Neural crest cell (in vitro differentiated cells): ENCODE measurements at regions not wholly inside any gene's neighbourhood (a gene's known extent, or its start where the extent isn't known, plus 50 kb on each side); places are given as distances from the start of the nearest gene placed in this dataset.

Experiments
- DNase-seq: peaks from one replicate; pipeline ENCODE4 v3.0.0; 2021; ENCODE audit warnings: low read depth, mixed read lengths, low spot score
- H3K27ac Mint-ChIP-seq: one replicate; pipeline ENCODE4 v1.8.0; 2021; ENCODE audit warnings: mild to moderate bottlenecking, mixed read lengths; ENCODE audit not compliant: unreplicated experiment
- H3K27me3 Mint-ChIP-seq: 2 replicates; pipeline ENCODE4 v1.8.0; 2021; ENCODE audit warnings: low read depth, mild to moderate bottlenecking, mixed read lengths
- H3K36me3 Mint-ChIP-seq: 2 replicates; pipeline ENCODE4 v1.8.0; 2021; ENCODE audit warnings: low read depth, mild to moderate bottlenecking, mixed read lengths
- H3K4me1 Mint-ChIP-seq: 2 replicates; pipeline ENCODE4 v1.8.0; 2021; ENCODE audit warnings: mixed read lengths
- H3K4me3 Mint-ChIP-seq: one replicate; pipeline ENCODE4 v1.8.0; 2021; ENCODE audit warnings: mild to moderate bottlenecking, mixed read lengths
- H3K9me3 Mint-ChIP-seq: 2 replicates; pipeline ENCODE4 v1.8.0; 2021; ENCODE audit warnings: mixed read lengths
- TF ChIP-seq, protein P1 (sequence below): fragments of 200-600 bp; sonication (generic); conservative IDR thresholded peaks from 2 replicates; pipeline ENCODE4 v1.5.0; 2021; ENCODE audit warnings: antibody characterized with exemption, mild to moderate bottlenecking

DNA sequence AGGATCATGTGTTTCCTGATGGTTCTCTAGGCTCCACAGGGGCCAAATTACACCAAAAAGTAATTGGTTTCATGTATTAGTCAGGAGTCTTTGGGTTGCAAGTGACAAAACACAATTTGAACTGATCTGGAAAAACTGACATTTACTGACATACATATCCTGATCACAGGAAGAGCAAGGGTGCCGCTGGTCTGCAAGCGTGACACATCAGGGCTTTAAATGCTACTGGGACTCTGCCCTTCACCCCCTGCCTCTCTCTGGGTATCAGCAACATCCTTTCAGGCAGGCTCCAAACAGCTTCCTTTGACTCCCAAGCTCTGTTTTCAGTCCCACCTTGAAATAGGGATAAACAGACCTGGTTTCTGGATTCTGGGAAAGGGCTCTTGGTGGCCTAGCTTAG, 197.5 kb downstream of the PALM2AKAP2 start:
- peaks cover 4% of the 10 kb centered on the region for H3K4me1 Mint-ChIP-seq
- no peak for DNase-seq
- TF ChIP-seq, protein P1, sequence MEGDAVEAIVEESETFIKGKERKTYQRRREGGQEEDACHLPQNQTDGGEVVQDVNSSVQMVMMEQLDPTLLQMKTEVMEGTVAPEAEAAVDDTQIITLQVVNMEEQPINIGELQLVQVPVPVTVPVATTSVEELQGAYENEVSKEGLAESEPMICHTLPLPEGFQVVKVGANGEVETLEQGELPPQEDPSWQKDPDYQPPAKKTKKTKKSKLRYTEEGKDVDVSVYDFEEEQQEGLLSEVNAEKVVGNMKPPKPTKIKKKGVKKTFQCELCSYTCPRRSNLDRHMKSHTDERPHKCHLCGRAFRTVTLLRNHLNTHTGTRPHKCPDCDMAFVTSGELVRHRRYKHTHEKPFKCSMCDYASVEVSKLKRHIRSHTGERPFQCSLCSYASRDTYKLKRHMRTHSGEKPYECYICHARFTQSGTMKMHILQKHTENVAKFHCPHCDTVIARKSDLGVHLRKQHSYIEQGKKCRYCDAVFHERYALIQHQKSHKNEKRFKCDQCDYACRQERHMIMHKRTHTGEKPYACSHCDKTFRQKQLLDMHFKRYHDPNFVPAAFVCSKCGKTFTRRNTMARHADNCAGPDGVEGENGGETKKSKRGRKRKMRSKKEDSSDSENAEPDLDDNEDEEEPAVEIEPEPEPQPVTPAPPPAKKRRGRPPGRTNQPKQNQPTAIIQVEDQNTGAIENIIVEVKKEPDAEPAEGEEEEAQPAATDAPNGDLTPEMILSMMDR, result no peak
- no peak overlapping the region for H3K27ac Mint-ChIP-seq
- H3K4me3 Mint-ChIP-seq, result no peak overlapping the region
- no peaks in the 10 kb centered on the region for H3K36me3 Mint-ChIP-seq
- H3K9me3 Mint-ChIP-seq, result peaks cover 10% of the 10 kb centered on the region
- H3K27me3 Mint-ChIP-seq, result no peaks in the 10 kb centered on the region

DNA sequence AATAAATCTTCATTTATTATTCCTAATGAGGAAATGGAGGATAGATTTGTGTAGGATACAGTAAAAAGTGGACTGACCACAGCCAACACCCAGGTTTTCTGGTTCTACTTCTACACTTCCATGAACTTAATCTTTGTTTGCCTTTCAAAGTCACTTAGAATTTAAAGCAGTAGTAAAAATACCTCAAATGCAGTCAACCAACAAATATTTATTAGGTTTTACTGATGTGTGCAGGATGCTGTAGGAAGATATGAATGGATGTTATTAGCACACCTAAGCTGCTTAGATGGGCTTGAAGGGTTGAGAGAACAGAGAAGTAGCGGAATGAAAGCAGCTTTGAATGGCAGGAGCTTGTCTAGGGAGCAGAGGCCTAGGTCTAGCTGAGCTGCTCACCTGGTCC, 201.1 kb downstream of the PALM2AKAP2 start:
- H3K36me3 Mint-ChIP-seq, result no peaks in the 10 kb centered on the region
- H3K4me3 Mint-ChIP-seq, result no peak overlapping the region
- DNase-seq, result no peak
- TF ChIP-seq, protein P1, result no peak
- H3K27ac Mint-ChIP-seq, result no peak overlapping the region
- H3K9me3 Mint-ChIP-seq, result peaks cover 7% of the 10 kb centered on the region
- no peaks in the 10 kb centered on the region for H3K4me1 Mint-ChIP-seq
- no peaks in the 10 kb centered on the region for H3K27me3 Mint-ChIP-seq

DNA sequence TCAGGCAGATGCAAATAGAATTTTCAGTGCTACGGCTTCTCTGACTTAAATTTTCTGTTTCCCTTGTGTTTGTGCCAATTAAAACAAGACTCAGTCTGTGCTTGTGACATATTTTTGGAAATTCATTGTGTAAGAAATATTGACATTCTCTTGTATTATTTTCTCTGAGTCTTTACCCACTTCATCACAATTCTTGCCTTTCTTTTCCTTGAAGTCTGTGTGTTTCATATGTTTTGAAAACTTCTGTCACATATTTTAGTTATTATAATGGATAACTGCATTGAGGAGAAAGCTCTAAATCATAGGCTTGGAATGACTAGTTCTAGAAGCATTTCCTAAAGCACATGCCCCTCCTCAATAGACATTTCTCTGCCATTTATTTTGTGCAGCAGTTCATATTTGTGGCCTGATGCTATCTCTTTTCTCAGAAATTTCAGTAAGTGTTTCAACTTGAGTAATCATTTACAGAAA, 206.6 kb downstream of the PALM2AKAP2 start:
- H3K27ac Mint-ChIP-seq, result no peak overlapping the region

DNA sequence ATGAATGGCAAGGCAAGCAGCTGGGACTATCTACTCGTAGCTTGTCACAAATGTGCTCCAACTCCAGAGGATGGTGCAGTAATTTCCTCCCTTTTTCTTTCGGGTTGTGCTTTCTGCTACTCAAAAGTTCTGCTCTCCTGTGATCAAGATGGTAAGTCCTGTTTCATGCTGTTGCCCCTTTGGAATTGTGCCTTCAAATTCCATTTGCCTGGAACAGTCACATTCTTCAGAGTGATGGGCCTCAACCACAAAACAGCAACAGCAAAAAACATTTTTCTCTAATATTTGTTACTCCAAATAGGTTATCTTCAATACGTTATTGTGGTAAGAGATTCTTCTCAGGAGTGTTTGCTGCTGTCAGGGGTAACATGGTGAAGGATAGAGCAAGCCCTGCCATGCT, 209.3 kb downstream of the PALM2AKAP2 start:
- no peak for DNase-seq
- TF ChIP-seq, protein P1, result no peak
- H3K36me3 Mint-ChIP-seq, result peaks cover 4% of the 10 kb centered on the region
- H3K4me3 Mint-ChIP-seq, result no peak overlapping the region
- no peak overlapping the region for H3K27ac Mint-ChIP-seq
- H3K27me3 Mint-ChIP-seq, result no peaks in the 10 kb centered on the region
- H3K4me1 Mint-ChIP-seq, result no peaks in the 10 kb centered on the region
- peaks cover 12% of the 10 kb centered on the region for H3K9me3 Mint-ChIP-seq

More for the DNA sequence above, 206.6 kb downstream of the PALM2AKAP2 start:
- Mint-ChIP-seq H3K4me3 (no peak overlapping the region), H3K36me3 (peaks cover 3% of the 10 kb centered on the region), H3K27me3 (no peaks in the 10 kb centered on the region), H3K4me1 (no peaks in the 10 kb centered on the region), H3K9me3 (peaks cover 15% of the 10 kb centered on the region)
- no peak for DNase-seq
- TF ChIP-seq, protein P1, result no peak

DNA sequence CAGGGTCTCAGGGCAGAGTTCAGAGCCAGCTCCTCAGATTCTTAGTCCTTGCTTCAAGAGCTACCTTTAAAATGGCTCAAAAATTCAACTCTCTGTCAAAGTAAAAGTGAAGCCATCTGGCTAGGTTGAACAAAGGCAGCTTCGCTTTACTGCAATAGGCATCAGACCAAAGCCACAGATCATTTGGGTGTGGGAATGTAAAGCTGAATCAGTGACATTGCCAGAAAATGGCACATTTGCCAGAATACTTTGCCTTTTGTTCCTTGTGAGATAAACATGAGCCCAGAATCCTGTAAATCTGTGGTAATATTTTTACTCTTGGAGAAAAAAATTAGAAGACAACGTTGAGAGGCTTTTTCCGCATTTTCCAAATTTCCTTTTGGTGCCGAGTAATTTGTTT, 210.5 kb downstream of the PALM2AKAP2 start:
- Mint-ChIP-seq H3K9me3 (peaks cover 20% of the 10 kb centered on the region), H3K27me3 (no peaks in the 10 kb centered on the region), H3K27ac (no peak overlapping the region), H3K36me3 (peaks cover 8% of the 10 kb centered on the region), H3K4me3 (no peak overlapping the region), H3K4me1 (no peaks in the 10 kb centered on the region)
- TF ChIP-seq, protein P1, result no peak
- DNase-seq, result no peak

DNA sequence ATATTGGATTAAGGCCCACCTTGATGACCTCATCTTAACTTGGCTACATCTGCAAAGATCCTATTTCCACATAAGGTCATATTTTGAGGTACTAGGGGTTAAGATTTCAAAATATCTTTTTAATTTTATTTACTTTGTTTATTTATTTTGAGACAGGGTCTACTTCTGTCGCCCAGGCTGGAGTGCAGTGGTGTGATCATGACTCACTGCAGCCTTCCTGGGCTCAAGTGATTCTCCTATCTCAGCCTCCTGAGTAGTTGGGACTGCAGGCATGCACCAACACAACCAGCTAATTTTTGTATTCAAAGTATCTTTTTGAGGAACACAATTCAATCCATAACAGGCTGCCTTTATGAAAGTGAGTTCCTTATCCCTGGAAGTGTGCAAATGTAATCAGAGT, 212.3 kb downstream of the PALM2AKAP2 start:
- Mint-ChIP-seq H3K27me3 (no peaks in the 10 kb centered on the region), H3K4me3 (no peak overlapping the region), H3K27ac (no peak overlapping the region), H3K36me3 (peaks cover 8% of the 10 kb centered on the region), H3K4me1 (no peaks in the 10 kb centered on the region), H3K9me3 (peaks cover 21% of the 10 kb centered on the region)
- TF ChIP-seq, protein P1, result no peak
- DNase-seq, result no peak
